Inflammatory macrophage (primary cell): ENCODE measurements at regions not wholly inside any gene's neighbourhood (a gene's known extent, or its start where the extent isn't known, plus 50 kb on each side); places are given as distances from the start of the nearest gene placed in this dataset.

ENCODE experiments used
- DNase-seq, 2 donors: peaks; one replicate each; pipeline ENCODE4 v3.0.0-alpha.2; 2020 to 2022

DNA sequence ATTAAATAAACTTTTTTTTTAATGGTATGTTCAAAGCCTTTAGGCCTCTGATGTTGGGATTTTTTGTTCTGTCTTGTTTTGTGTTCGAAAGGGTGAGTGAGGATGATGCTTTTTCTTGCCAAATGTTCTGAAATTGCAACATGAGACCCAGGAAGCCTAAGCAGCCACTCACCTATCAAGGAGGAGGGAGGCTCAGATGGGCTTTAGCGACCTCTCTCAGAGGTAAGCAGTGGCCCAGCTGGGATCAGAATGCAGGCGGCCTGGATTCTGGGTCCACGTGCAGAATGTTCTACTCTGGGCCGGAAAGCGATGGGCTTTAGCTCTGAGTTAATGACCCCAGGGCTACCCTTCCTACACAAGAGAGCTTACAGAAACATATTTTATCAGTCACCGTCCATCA, 386.6 kb downstream of the SOX9 start:
- DNase-seq = no peak

GRCh38 chr17:72510351-72511016, 389.7 kb downstream of the SOX9 start:
- DNase-seq = no peak

GRCh38 chr17:72511242-72511641, 390.4 kb downstream of the SOX9 start:
- no peak for DNase-seq

- no peak for DNase-seq
Measured at GRCh38 chr17:72511874-72512273, 391.1 kb downstream of the SOX9 start.

DNA sequence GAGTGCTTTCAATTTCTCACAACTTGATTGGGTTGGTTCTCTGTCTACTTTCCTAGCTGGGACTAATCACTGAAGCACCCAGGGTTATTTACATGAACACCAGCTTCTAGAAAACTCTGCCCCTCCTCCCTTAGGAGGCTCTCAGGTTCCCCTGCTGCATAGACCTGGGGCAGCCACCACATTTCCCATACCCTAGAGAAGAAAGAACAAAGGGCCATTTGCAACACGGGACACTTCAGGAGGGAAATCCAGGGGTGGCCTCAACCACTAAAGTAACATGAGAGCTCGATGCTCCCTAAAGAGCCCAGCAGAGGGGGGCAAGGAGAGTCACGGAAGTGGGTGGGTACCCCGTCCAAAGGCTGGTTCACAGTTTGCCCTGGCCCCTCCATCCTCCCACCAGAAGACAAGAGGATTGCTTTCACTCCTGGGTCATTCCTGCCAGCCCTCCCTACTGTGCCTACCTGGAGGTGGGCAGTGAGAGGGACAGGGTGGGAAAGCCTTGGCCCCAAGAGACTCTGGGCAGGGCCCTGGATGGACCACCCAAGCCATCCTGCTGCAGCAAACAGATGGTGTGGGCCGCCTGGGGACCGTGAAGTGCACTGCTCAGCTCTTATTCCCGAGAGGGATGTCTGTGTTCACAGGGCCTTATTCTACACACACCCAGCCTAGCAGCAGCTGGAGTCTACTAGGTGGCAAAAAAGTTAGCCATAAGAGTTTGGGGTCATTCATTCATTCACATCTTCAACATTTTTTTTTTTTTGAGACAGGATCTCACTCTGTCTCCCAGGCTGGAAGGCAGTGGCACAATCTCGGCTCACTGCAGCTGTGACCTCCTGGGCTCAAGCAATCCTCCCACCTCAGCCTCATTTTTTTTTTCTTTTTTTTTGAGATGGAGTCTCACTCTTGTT, 392.1 kb downstream of the SOX9 start:
- no peak for DNase-seq

DNA sequence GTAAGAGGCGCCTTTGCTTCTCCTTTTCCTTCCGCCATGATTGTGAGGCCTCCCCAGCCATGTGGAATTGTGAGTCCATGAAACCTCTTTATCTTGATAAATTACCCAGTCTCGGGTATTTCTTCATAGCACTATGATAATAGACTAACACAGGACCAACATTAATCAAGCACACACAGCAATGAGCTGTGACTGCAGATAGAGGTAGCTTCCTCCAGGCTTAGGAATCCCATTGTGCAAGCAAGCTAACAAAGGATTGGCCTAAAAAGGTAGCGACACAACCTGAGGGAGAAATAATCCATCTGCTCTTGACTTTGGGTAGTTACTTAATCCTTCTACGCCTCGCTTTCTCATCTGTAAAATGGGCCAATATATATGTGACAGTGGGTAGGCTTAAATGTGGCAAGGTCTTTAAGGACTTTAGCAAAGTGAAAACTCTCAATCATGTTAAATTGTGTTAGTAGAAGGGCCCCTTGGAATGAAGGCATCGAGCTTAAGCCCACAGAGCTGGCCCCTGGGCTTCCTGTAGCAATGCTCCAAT, 393.6 kb downstream of the SOX9 start:
- DNase-seq = no peak

- no peak for DNase-seq
Measured at GRCh38 chr17:72514891-72515290, 394.1 kb downstream of the SOX9 start.

GRCh38 chr17:72515291-72516065, 394.7 kb downstream of the SOX9 start:
- DNase-seq = no peak

DNA sequence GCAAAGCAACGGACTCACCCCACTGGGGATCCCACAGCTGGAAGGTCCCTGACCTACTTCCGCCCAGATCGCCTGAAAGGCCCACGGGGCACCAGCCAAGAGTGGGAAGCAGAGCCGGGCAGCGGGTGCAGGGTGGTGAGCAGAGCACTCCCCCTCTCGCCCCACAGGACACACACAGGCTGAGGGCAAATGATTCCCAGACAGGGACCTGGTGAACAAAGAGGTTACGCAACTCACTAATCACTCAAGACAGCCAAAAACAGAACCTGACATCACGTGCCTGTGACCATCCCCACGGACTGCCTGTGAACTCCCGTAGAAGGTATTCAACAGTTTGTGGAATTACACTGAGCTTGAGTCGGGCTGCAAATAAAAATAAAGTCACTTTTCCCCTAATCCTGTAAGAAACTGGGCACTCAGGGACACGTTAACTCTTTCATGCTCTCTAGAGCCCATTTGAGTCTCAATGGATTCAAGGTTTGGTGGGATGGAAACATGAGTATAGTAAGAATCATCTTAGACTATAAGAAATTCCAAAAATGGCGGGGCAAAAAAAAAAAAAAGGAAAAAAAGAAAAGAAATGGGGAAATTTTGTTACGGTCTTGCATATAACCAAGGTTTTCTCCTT, 396.1 kb downstream of the SOX9 start:
- DNase-seq = no peak

DNA sequence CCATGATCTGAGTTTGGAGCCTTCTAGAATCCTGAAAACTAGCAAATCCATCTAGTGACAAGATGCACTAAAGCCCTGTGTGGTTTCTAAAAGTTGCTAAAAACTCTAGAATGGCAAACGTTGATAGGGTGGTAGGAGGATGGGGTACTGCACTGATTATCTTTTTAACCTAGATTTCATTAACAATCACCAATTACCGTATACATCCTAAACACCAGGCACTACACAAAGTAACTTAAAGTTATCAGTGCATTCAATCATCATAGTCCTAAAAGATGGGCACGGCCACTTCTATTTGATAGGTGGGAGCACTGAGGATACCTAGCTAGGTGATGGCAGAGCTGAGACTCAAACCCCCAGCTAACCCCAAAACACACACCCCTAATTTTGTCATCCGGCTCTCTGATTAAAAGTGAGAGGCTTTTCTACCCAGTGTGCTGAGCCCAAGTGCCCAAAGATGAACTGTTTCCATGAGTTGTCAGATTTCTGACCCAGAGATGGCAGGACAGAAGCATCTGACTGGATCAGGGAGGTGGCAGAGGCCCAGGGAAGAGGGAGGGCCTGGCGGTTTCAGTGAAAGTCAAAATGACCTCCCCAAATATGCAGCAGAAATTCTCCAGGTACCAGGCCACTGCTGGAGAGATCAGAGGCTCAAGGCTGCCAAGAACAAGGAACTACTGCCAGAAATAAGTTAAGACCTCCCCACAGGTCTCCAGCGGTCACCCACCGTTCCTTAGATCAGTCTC, 396.8 kb downstream of the SOX9 start:
- no peak for DNase-seq

GRCh38 chr17:72518159-72518732, 397.4 kb downstream of the SOX9 start:
- no peak for DNase-seq

GRCh38 chr17:72518753-72519597, 398.2 kb downstream of the SOX9 start:
- no peak for DNase-seq

DNA sequence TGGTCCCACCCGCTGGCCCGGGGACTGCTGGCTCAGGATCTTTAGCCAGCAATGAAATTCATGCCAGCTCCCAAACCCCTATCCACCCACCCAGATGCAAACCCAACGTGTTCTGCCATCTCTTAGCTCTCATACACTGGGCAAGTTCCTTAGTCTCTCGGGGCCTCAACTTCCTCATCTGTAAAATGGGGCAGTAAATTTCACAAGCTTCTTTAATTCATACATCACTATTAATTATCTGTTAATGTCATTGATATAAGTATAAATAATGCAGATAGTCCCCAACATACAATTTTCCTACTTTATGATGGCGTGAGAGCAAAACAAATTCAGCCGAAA, 398.7 kb downstream of the SOX9 start:
- DNase-seq = no peak

- no peak for DNase-seq
Measured at GRCh38 chr17:72520665-72521303, 400.0 kb downstream of the SOX9 start.

GRCh38 chr17:72523491-72523890, 402.7 kb downstream of the SOX9 start:
- no peak for DNase-seq

DNA sequence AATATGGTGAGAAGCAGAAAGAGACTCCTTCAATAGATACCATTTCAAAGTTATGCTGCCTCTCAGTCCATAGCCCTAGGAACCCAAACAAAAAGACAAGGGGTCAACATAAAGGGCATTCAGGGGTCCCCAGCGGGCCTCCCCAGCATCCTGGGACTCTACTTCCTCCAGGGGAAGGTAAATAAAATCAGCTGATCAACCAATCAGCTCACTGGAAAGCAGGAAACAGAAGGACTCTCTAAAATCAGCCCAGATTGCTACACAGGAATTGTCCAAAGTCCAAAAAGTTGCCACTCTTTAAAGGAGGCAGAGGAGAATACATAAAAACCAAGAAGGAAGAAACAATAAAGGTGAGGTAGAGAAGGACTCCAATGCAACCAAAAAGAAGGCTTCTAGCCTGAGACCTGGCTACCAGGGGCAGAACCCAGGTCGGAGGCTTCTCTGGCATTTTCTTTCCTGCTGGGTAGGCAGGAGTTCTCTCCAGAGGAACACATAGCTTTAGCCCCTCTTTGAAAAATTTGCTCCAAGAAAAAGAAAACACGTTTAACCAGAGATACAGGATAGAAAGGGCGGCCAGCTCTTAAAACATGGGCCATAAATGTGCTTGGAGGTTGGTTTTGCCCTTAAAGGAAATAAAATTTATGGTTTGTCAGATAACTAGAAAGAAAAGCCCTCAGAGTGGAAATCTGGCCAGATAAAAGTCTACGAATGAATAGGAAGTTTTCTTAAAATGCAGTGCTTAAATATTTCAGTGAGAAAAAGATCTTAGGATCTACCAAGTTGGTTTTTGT, 404.6 kb downstream of the SOX9 start:
- no peak for DNase-seq

GRCh38 chr17:72526769-72527168, 405.9 kb downstream of the SOX9 start:
- DNase-seq = no peak

DNA sequence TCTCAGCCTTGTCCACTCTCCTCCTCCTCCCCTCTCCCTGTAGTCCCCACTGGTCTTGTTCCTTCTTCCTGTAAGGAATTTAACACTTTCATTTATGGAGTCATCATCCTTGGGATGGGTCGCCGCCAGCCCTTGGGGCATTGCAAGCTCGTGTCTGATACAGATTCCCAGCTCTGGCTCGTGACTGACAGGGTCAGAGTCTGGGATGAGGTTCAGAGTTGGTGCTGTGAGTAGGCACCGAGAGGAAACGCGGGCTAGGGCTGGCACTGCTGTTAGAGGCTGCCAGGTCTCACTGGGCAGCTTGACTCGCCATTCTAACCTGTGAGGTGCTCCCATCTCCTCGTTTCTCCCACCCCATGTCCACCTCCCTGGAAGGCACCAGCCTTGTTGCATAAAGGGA, 407.0 kb downstream of the SOX9 start:
- no peak for DNase-seq

DNA sequence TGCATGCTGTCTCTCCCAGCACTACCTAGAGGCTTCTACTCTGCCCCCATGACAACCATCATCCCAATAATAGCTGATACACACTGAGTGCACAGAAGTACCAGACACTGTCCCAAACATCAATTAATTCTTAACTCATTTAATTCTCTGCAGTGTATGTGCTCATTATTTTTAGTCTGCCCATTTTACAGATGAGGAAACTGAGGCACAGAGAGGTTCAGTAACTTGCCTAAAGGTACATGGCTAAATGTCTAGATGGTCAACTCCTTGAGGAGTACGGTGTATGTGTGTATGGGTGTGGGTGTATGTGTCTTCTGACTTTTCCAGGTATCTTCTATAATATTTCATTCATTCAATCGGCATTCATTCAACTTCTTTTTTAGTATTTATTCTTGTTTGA, 407.9 kb downstream of the SOX9 start:
- DNase-seq = no peak
